Mucosa of descending colon (tissue), 3 donors: ENCODE measurements at regions not wholly inside any gene's neighbourhood (a gene's known extent, or its start where the extent isn't known, plus 50 kb on each side); places are given as distances from the start of the nearest gene placed in this dataset.

Experiments
- ATAC-seq: fragments of 200-7000 bp; cut with Tn5 transposase; one replicate; pipeline ENCODE4 v1.9.1; 2020; ENCODE audit warnings: mild to moderate bottlenecking, moderate library complexity
- DNase-seq, 3 donors: peaks; one replicate each; pipeline ENCODE4 v3.0.0-alpha.2; 2020
- H3K36me3 ChIP-seq: fragments of 200-600 bp; one replicate; pipeline ENCODE4 v1.8.0; 2021; ENCODE audit warnings: low read depth, mild to moderate bottlenecking
- H3K4me1 ChIP-seq: fragments of 200-600 bp; one replicate; pipeline ENCODE4 v1.8.0; 2021; ENCODE audit warnings: low read depth, mild to moderate bottlenecking
- H3K4me3 ChIP-seq: fragments of 200-600 bp; one replicate; pipeline ENCODE4 v1.8.0; 2021; ENCODE audit warnings: mild to moderate bottlenecking
- H3K9me3 ChIP-seq: fragments of 200-600 bp; one replicate; pipeline ENCODE4 v1.8.0; 2021; ENCODE audit warnings: mild to moderate bottlenecking
- intact Hi-C, 2 donors: fragments of 100-400 bp; cut with DNase I in 1 of 2; cut with micrococcal nuclease in 1 of 2; formaldehyde crosslinking; loops; one replicate each; pipeline versions ENCODE4 v1.11.0 to v1.11.1; 2022; cut with DNase I, micrococcal nuclease
- TF ChIP-seq, protein P1 (sequence below): fragments of 200-600 bp; IDR thresholded peaks from one replicate; pipeline ENCODE4 v1.8.0; 2022; ENCODE audit warnings: antibody characterized with exemption, mild to moderate bottlenecking
- donor health status: DM: no; HTN: no; CAD: no; lungs with moderate emphysema.
- donor health status: DM: no; HTN: no; CAD: no.
- donor health status: DM: no; HTN: yes; CAD: no.

DNA sequence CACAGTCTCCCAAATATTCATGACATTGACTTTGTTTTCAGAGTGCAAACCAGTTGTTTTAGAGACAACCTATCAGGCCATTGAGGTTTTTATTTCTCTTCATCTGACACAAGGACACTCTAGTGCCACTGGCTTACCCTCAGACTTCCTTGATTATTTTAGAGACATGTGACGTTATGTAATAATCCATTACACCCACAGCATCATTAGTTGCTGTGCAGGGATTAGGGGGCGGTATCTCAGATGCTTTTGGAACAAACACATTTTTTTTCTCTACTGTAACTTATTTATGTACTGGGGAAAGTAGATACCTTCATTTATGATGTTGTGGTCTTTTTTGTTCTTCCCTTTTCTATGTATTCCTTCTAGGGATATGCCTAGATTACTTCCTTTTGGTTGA is 2293.1 kb downstream of the PCDH7 start:
- H3K36me3 ChIP-seq = no peaks in the 10 kb centered on the region
- no peaks in the 10 kb centered on the region for H3K9me3 ChIP-seq
- TF ChIP-seq, protein P1, sequence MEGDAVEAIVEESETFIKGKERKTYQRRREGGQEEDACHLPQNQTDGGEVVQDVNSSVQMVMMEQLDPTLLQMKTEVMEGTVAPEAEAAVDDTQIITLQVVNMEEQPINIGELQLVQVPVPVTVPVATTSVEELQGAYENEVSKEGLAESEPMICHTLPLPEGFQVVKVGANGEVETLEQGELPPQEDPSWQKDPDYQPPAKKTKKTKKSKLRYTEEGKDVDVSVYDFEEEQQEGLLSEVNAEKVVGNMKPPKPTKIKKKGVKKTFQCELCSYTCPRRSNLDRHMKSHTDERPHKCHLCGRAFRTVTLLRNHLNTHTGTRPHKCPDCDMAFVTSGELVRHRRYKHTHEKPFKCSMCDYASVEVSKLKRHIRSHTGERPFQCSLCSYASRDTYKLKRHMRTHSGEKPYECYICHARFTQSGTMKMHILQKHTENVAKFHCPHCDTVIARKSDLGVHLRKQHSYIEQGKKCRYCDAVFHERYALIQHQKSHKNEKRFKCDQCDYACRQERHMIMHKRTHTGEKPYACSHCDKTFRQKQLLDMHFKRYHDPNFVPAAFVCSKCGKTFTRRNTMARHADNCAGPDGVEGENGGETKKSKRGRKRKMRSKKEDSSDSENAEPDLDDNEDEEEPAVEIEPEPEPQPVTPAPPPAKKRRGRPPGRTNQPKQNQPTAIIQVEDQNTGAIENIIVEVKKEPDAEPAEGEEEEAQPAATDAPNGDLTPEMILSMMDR = no peak
- H3K4me1 ChIP-seq = no peaks in the 10 kb centered on the region
- ATAC-seq (no peak), DNase-seq (no peak)
- H3K4me3 ChIP-seq = no peak overlapping the region
- intact Hi-C loops = no loop called here

DNA sequence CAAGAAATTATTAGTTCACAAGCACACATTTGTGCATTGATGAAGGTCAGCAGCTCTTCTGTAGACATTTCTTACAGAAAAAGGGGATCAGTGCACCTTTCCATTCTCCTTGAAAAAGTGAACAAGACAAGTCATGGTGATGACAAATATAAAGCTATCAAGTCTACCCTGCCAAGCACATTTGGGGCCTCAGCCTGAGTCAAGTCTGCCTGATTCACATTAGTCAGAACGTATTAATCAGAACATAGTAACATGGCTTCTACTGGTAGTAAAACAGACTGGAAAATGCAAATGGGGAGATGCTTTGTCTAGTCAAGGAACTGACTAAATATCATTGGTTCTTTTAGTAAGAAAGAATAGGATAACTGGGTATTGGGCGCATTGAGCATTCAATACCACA is 2305.1 kb downstream of the PCDH7 start:
- H3K36me3 ChIP-seq = no peaks in the 10 kb centered on the region
- intact Hi-C loops = no loop called here
- no peak overlapping the region for H3K4me3 ChIP-seq
- no peaks in the 10 kb centered on the region for H3K4me1 ChIP-seq
- TF ChIP-seq, protein P1 = no peak
- DNase-seq = no peak
- no peak for ATAC-seq
- no peaks in the 10 kb centered on the region for H3K9me3 ChIP-seq

DNA sequence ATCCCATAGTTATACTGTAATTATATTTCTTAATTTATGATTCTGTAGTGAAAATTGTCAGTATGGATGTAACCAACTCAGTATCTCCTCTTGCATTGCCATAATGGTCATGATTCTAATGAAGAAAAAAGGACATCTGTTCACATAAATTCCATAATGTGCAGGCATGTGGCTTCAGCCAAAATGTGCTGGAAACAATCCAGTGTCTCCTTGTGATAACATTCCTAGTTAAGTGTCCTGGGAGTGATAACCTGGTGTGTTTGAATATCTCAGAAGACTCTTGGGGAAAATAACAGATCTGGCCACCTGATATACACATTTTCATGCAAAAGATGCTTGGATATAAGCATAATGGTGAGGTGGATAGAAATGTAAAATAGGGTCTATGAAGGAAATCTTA is 2309.8 kb downstream of the PCDH7 start:
- H3K4me3 ChIP-seq = no peak overlapping the region
- no peaks in the 10 kb centered on the region for H3K36me3 ChIP-seq
- no peaks in the 10 kb centered on the region for H3K4me1 ChIP-seq
- no peak for DNase-seq
- intact Hi-C loops = no loop called here
- no peaks in the 10 kb centered on the region for H3K9me3 ChIP-seq
- TF ChIP-seq, protein P1 = no peak
- ATAC-seq = no peak

DNA sequence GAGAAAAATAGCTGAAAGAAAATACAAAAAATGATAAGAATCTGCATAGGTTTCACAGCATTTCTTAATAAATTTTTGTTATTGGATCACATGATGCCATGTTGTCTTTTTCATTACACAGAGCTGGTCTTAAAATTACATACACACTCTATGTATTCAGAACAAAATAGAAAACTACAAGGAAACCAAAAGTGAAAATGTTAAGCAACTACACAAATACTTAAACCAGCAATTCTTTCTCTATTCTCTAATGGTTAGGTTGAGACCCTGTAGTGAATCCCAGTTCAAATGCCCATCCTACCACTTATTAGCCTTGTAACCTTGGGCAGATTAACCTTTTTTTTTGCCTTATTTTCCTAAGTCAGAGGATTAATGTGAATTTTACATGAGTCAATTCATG is 2311.2 kb downstream of the PCDH7 start:
- intact Hi-C loops = no loop called here
- Histone ChIP-seq H3K4me1 (no peaks in the 10 kb centered on the region), H3K36me3 (no peaks in the 10 kb centered on the region), H3K4me3 (no peak overlapping the region), H3K9me3 (no peaks in the 10 kb centered on the region)
- no peak for ATAC-seq
- TF ChIP-seq, protein P1 = no peak
- DNase-seq = no peak

DNA sequence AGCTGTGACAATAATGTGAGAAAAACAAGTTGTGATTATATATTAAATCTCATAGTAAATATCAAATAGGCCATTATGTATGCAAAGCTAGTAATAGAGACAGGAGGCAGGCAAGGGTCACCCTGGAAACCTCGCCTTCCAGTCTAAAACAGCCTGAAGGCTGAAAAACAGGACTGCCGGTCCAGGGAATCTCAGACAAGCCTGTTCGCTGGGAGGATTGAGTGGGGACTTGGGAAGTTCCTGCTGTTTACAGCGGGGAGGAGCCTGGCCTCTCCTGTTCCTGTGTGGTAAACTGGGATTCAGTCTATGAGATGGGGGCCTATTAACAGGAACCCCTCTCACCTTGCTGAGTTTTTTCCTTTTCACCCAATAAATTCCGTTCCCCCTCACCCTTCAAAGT is 2317.3 kb downstream of the PCDH7 start:
- Histone ChIP-seq H3K4me1 (no peaks in the 10 kb centered on the region), H3K36me3 (no peaks in the 10 kb centered on the region), H3K4me3 (no peak overlapping the region), H3K9me3 (no peaks in the 10 kb centered on the region)
- TF ChIP-seq, protein P1 = no peak
- ATAC-seq (no peak), DNase-seq (no peak)
- intact Hi-C loops = no loop called here

DNA sequence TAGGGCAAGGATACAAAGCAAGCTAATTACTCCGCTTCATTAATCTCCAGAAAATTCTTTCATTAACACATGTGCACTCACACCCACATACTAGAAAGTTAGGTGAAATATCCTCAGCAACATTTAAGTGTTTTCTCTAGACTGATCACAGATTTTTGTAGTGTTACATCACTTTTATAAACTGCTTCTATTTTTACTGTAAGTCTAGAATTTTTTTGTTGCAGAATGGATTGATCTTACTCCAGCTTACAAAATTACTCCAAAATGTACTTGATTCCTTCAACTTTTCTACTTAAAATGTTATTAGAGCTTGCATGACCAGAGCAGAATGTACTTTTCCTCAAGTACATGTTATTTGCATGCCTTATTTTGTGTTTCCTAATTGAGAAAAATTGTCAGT is 2325.2 kb downstream of the PCDH7 start:
- intact Hi-C loops = no loop called here
- ATAC-seq = no peak
- TF ChIP-seq, protein P1 = no peak

More for the DNA sequence above, 2325.2 kb downstream of the PCDH7 start:
- Histone ChIP-seq H3K9me3 (no peaks in the 10 kb centered on the region), H3K4me3 (no peak overlapping the region), H3K36me3 (no peaks in the 10 kb centered on the region), H3K4me1 (no peaks in the 10 kb centered on the region)
- no peak for DNase-seq
